Spleen (tissue), 11 donors: ENCODE measurements at regions not wholly inside any gene's neighbourhood (a gene's known extent, or its start where the extent isn't known, plus 50 kb on each side); places are given as distances from the start of the nearest gene placed in this dataset.

Experiments used
- DNase-seq: peaks from one replicate; pipeline ENCODE4 v3.0.0-alpha.2; 2020
- H3K27ac ChIP-seq, 8 donors: fragments of 200-600 bp; sonication (generic) in 7 of 8; 1 replicate in 4 of 8; 2 replicates in 4 of 8; pipeline versions ENCODE4 v1.5.0 to v1.8.0; 2016 to 2021; ENCODE audit warnings: inconsistent platforms in 4 of 8, mild to moderate bottlenecking in 4 of 8, moderate library complexity in 1 of 8
- H3K27me3 ChIP-seq, 7 donors: fragments of 200-600 bp; sonication (generic) in 6 of 7; replicated peaks in 1 of 7; 1 replicate in 4 of 7; 2 replicates in 3 of 7; pipeline versions ENCODE4 v1.5.0 to v1.8.0; 2016 to 2021; ENCODE audit warnings: inconsistent platforms in 3 of 7, mild to moderate bottlenecking in 1 of 7
- H3K36me3 ChIP-seq, 6 donors: fragments of 200-600 bp; sonication (generic) in 5 of 6; 1 replicate in 4 of 6; 2 replicates in 2 of 6; pipeline versions ENCODE4 v1.5.0 to v1.8.0; 2016 to 2021; ENCODE audit warnings: inconsistent platforms in 2 of 6
- H3K4me1 ChIP-seq, 6 donors: fragments of 200-600 bp; sonication (generic) in 5 of 6; 1 replicate in 3 of 6; 2 replicates in 3 of 6; pipeline versions ENCODE4 v1.5.0 to v1.8.0; 2016 to 2021; ENCODE audit warnings: inconsistent platforms in 3 of 6
- H3K4me3 ChIP-seq, 8 donors: fragments of 200-600 bp; sonication (generic) in 7 of 8; 1 replicate in 4 of 8; 2 replicates in 4 of 8; pipeline versions ENCODE4 v1.5.0 to v1.8.0; 2016 to 2021; ENCODE audit warnings: inconsistent platforms in 4 of 8, mild to moderate bottlenecking in 4 of 8, moderate library complexity in 2 of 8
- H3K9me3 ChIP-seq, 8 donors: fragments of 200-600 bp; sonication (generic) in 7 of 8; 1 replicate in 4 of 8; 2 replicates in 4 of 8; pipeline versions ENCODE4 v1.5.0 to v1.8.0; 2016 to 2021; ENCODE audit warnings: inconsistent platforms in 4 of 8
- POLR2A ChIP-seq, 3 donors: fragments of 450-650 bp; IDR thresholded peaks; one replicate each; pipeline ENCODE4 v1.5.1; 2017; ENCODE audit warnings: antibody characterized with exemption in 3 of 3, mild to moderate bottlenecking in 1 of 3
- POLR2AphosphoS5 ChIP-seq, 3 donors: sonication (generic); formaldehyde crosslinking; IDR thresholded peaks; one replicate each; pipeline ENCODE4 v1.5.1; 2017; ENCODE audit warnings: antibody characterized with exemption in 3 of 3
- WGBS, 5 donors: extraction: QIAGEN DNeasy Blood & Tissue Kit in 3 of 5; methylation state at CpG; one replicate each; pipeline versions ENCODE4 v1.1.5 to v1.1.7; 2013 to 2018; 5-methylcytosine and 5-hydroxymethylcytosine counted together
- intact Hi-C: fragments of 100-400 bp; cut with DNase I; formaldehyde crosslinking; loops from one replicate; pipeline ENCODE4 v1.15.0; 2023; ENCODE audit warnings: low total_unique reads
- TF ChIP-seq, protein P1 (sequence below), 11 experiments: fragments of 200-600 bp in 7 of 11; fragments of 450-650 bp in 4 of 11; sonication (generic) in 4 of 11; IDR thresholded peaks in 8 of 11; conservative IDR thresholded peaks in 3 of 11; 1 replicate in 7 of 11; 2 replicates in 4 of 11; pipeline versions ENCODE4 v1.4.0 to v1.8.0; 2016 to 2021; ENCODE audit warnings: antibody characterized with exemption in 11 of 11, inconsistent platforms in 4 of 11, mild to moderate bottlenecking in 1 of 11
- donor health status: healthy with polysubstance abuse.
- donor health status: DM: no; HTN: no; CAD: no; lungs with moderate emphysema.
- donor health status: DM: no; HTN: no; CAD: no.
- donor health status: Bipolar disorder and iron deficiency.
- donor health status: healthy.
- donor health status: DM: no; HTN: no; CAD: no.
- donor health status: DM: yes; HTN: yes; CAD: no.

DNA sequence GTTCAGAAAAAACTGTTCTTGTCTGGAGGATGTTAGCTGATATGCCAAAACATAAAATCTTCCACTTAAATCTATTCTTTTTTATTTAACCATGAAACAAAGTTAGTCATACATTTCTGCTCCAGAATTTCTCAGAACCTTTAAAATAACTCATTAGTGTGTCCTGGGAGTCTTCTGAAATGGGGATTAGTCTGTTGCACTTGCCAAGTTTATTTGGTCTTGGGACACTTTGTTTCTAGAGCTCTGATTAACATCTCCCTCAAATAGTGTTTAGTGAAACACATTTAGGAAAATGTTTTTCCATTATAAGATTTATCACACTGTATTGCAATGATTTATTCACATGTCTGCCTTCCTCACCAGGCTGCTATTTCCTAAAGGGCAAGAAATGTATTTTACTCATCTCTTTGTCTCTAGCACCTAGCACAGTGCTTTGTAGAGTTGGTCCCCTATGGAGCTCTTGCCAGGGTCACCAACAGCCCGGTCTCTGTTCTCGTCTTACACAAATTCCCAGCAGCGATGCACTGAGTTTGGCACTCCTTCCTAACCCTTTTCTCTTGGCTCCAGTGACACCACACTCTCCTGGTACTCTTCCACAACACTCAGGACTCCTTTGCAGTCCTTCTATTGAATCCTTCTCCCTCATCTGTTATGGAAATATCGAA lies 189.2 kb downstream of the CSNK2A3 start:
- H3K27ac ChIP-seq: no peak overlapping the region
- TF ChIP-seq, protein P1, sequence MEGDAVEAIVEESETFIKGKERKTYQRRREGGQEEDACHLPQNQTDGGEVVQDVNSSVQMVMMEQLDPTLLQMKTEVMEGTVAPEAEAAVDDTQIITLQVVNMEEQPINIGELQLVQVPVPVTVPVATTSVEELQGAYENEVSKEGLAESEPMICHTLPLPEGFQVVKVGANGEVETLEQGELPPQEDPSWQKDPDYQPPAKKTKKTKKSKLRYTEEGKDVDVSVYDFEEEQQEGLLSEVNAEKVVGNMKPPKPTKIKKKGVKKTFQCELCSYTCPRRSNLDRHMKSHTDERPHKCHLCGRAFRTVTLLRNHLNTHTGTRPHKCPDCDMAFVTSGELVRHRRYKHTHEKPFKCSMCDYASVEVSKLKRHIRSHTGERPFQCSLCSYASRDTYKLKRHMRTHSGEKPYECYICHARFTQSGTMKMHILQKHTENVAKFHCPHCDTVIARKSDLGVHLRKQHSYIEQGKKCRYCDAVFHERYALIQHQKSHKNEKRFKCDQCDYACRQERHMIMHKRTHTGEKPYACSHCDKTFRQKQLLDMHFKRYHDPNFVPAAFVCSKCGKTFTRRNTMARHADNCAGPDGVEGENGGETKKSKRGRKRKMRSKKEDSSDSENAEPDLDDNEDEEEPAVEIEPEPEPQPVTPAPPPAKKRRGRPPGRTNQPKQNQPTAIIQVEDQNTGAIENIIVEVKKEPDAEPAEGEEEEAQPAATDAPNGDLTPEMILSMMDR (IDR thresholded peaks at IDR 0.05 in 8 of 11, conservative IDR thresholded peaks at IDR 0.05 in 3 of 11): no peak
- TF ChIP-seq POLR2AphosphoS5 (IDR thresholded peaks at IDR 0.05): no peak
- no peak for TF ChIP-seq POLR2A (IDR thresholded peaks at IDR 0.05)
- H3K9me3 ChIP-seq: peaks cover 0 to 12% (median 4%) of the 10 kb centered on the region in 8 donors
- intact Hi-C loops: no loop called here
- H3K27me3 ChIP-seq: peaks cover 0 to 12% (median 0%) of the 10 kb centered on the region in 7 donors
- no peaks in the 10 kb centered on the region for H3K36me3 ChIP-seq
- H3K4me3 ChIP-seq: no peak overlapping the region
- H3K4me1 ChIP-seq: no peaks in the 10 kb centered on the region
- WGBS, 5 donors: 83 to 90% (median 87%) methylated on average over 4 of the region's 4 CpGs
- no peak for DNase-seq

DNA sequence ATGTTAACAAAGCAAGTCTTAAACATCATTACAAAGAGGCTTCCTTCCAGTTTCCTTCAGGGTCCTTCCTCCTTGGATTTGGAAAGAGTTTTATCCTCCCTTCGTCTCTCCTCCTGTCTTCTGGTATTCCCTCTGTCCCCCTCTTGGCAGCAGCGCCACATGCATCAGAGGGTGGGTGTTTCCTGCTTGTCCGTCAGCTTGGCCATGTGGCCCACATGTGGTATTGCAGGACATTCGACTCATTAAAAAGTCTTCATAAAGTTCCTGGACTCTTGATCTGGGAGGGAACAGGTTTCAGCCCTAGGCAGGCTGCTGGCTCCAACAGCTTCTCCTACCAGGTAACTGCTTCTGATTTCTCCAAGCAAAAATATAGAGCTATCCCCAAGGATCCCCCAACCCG lies 189.8 kb downstream of the CSNK2A3 start:
- Histone ChIP-seq H3K36me3 (no peaks in the 10 kb centered on the region), H3K27ac (no peak overlapping the region), H3K27me3 (peaks cover 0 to 12% (median 0%) of the 10 kb centered on the region in 7 donors), H3K4me1 (no peaks in the 10 kb centered on the region), H3K4me3 (no peak overlapping the region), H3K9me3 (peaks cover 0 to 12% (median 4%) of the 10 kb centered on the region in 8 donors)
- intact Hi-C loops: no loop called here
- no peak for DNase-seq
- no peak for TF ChIP-seq POLR2A (IDR thresholded peaks at IDR 0.05)
- TF ChIP-seq, protein P1 (IDR thresholded peaks at IDR 0.05 in 8 of 11, conservative IDR thresholded peaks at IDR 0.05 in 3 of 11): peak in 3 of 11 experiments; percentile 7 to 10 (median 8)
- 46 to 56% (median 50%) methylated on average over 5 of the region's 5 CpGs for WGBS, 5 donors

GRCh38 chr11:11157185-11157584 lies 195.9 kb downstream of the CSNK2A3 start:
- DNase-seq: no peak
- 68 to 77% (median 72%) methylated on average over 7 of the region's 7 CpGs for WGBS, 5 donors
- TF ChIP-seq, protein P1 (IDR thresholded peaks at IDR 0.05 in 8 of 11, conservative IDR thresholded peaks at IDR 0.05 in 3 of 11): peak in 6 of 11 experiments; percentile 10 to 51 (median 28)
- TF ChIP-seq POLR2AphosphoS5 (IDR thresholded peaks at IDR 0.05): no peak
- intact Hi-C loops: no loop called here
- peaks cover 0 to 12% (median 4%) of the 10 kb centered on the region in 8 donors for H3K9me3 ChIP-seq
- H3K36me3 ChIP-seq: no peaks in the 10 kb centered on the region
- H3K27ac ChIP-seq: no peak overlapping the region
- H3K4me1 ChIP-seq: peaks cover 0 to 9% (median 0%) of the 10 kb centered on the region in 6 donors
- H3K27me3 ChIP-seq: peaks cover 0 to 13% (median 0%) of the 10 kb centered on the region in 7 donors
- no peak overlapping the region for H3K4me3 ChIP-seq

GRCh38 chr11:11155962-11156815 lies 196.9 kb downstream of the CSNK2A3 start:
- TF ChIP-seq, protein P1 (IDR thresholded peaks at IDR 0.05 in 8 of 11, conservative IDR thresholded peaks at IDR 0.05 in 3 of 11): peak in 7 of 11 experiments; percentile 23 to 57 (median 47)
- TF ChIP-seq POLR2A (IDR thresholded peaks at IDR 0.05) (no peak), POLR2AphosphoS5 (IDR thresholded peaks at IDR 0.05) (no peak)
- Histone ChIP-seq H3K27me3 (peaks cover 0 to 11% (median 0%) of the 10 kb centered on the region in 7 donors), H3K9me3 (peaks cover 0 to 12% (median 4%) of the 10 kb centered on the region in 8 donors), H3K4me1 (peaks cover 0 to 9% (median 0%) of the 10 kb centered on the region in 6 donors), H3K27ac (no peak overlapping the region), H3K4me3 (peak overlapping the region in 1 of 8 donors; percentile 42), H3K36me3 (no peaks in the 10 kb centered on the region)
- 44 to 59% (median 55%) methylated on average over 21 to 33 of the region's 33 CpGs for WGBS, 5 donors
- DNase-seq: no peak
- intact Hi-C loops: no loop called here
